Pancreas (tissue), 10 donors: ENCODE measurements at regions not wholly inside any gene's neighbourhood (a gene's known extent, or its start where the extent isn't known, plus 50 kb on each side); places are given as distances from the start of the nearest gene placed in this dataset.

ENCODE experiments used
- ATAC-seq, 4 donors: fragments of 200-7000 bp; cut with Tn5 transposase; one replicate each; pipeline versions ENCODE4 v1.8.0 to v1.9.1; 2020; ENCODE audit warnings: mild to moderate bottlenecking in 4 of 4, moderate library complexity in 4 of 4
- DNase-seq, 6 donors: peaks; one replicate each; pipeline ENCODE4 v3.0.0-alpha.2; 2020
- FAIRE-seq: peaks from 2 replicates; lab custom pipeline; 2012; peaks lifted over from hg19 to GRCh38; lab: Jason Lieb, UNC
- H3K27ac ChIP-seq, 4 donors: fragments of 200-600 bp; sonication (generic); 1 replicate in 3 of 4; 2 replicates in 1 of 4; pipeline versions ENCODE4 v1.5.0 to v1.8.0; 2020
- H3K27me3 ChIP-seq, 4 donors: fragments of 200-600 bp; one replicate each; pipeline ENCODE4 v1.8.0; 2021
- H3K36me3 ChIP-seq, 3 donors: fragments of 200-600 bp; sonication (generic) in 1 of 3; one replicate each; pipeline versions ENCODE4 v1.5.0 to v1.8.0; 2020 to 2021
- H3K4me1 ChIP-seq, 3 donors: fragments of 200-600 bp; one replicate each; pipeline ENCODE4 v1.8.0; 2021
- H3K4me3 ChIP-seq, 4 donors: fragments of 200-600 bp; sonication (generic) in 2 of 4; one replicate each; pipeline versions ENCODE4 v1.5.0 to v1.8.0; 2020 to 2021
- H3K9me3 ChIP-seq, 4 donors: fragments of 200-600 bp; one replicate each; pipeline ENCODE4 v1.8.0; 2021
- CTCF ChIP-seq, 4 donors: fragments of 200-600 bp; sonication (generic) in 3 of 4; IDR thresholded peaks; one replicate each; pipeline versions ENCODE4 v1.5.0 to v1.8.0; 2021; ENCODE audit warnings: antibody characterized with exemption in 4 of 4
- WGBS, 2 donors: extraction: QIAGEN DNeasy Blood & Tissue Kit; methylation state at CpG; one replicate each; pipeline ENCODE4 v1.1.7; 2013; 5-methylcytosine and 5-hydroxymethylcytosine counted together
- intact Hi-C, 3 donors: fragments of 100-400 bp; cut with DNase I; formaldehyde crosslinking; loops; one replicate each; pipeline versions ENCODE4 v1.11.1 to v1.14.2; 2022
- donor health status: healthy with polysubstance abuse.
- donor health status: DM: no; HTN: no; CAD: no; lungs with moderate emphysema.
- donor health status: DM: no; HTN: no; CAD: no.
- donor health status: control.
- donor health status: control.
- donor health status: Bipolar disorder and iron deficiency.
- donor health status: DM: yes; HTN: yes; CAD: no.
- donor health status: DM: no; HTN: no; CAD: no.
- donor health status: DM: no; HTN: no; CAD: no.
- donor health status: DM: yes; HTN: yes; CAD: no.

GRCh38 chr17:45733781-45734180, 50.3 kb upstream of the CRHR1 start:
- Histone ChIP-seq H3K4me3 (no peak overlapping the region), H3K4me1 (no peaks in the 10 kb centered on the region), H3K36me3 (no peaks in the 10 kb centered on the region), H3K27me3 (no peaks in the 10 kb centered on the region), H3K27ac (no peak overlapping the region), H3K9me3 (no peaks in the 10 kb centered on the region)
- intact Hi-C loops: no loop called here
- WGBS, 2 donors: 27 to 36% methylated on average over 2 of the region's 2 CpGs
- TF ChIP-seq CTCF (IDR thresholded peaks at IDR 0.05): no peak
- DNase-seq (no peak), FAIRE-seq (no peak), ATAC-seq (no peak)
